WI38 (cell line): ENCODE measurements at regions not wholly inside any gene's neighbourhood (a gene's known extent, or its start where the extent isn't known, plus 50 kb on each side); places are given as distances from the start of the nearest gene placed in this dataset.

Source experiments
- H3K4me3 ChIP-seq: 2 replicates; pipeline ENCODE4 v1.5.1; 2011; ENCODE audit warnings: low read depth, mild to moderate bottlenecking, control low read depth, low read length
- TF ChIP-seq, protein P1 (sequence below): IDR thresholded peaks from 2 replicates; pipeline ENCODE4 v1.5.1; 2012; ENCODE audit warnings: low read depth, mild to moderate bottlenecking, control low read depth, low read length

DNA sequence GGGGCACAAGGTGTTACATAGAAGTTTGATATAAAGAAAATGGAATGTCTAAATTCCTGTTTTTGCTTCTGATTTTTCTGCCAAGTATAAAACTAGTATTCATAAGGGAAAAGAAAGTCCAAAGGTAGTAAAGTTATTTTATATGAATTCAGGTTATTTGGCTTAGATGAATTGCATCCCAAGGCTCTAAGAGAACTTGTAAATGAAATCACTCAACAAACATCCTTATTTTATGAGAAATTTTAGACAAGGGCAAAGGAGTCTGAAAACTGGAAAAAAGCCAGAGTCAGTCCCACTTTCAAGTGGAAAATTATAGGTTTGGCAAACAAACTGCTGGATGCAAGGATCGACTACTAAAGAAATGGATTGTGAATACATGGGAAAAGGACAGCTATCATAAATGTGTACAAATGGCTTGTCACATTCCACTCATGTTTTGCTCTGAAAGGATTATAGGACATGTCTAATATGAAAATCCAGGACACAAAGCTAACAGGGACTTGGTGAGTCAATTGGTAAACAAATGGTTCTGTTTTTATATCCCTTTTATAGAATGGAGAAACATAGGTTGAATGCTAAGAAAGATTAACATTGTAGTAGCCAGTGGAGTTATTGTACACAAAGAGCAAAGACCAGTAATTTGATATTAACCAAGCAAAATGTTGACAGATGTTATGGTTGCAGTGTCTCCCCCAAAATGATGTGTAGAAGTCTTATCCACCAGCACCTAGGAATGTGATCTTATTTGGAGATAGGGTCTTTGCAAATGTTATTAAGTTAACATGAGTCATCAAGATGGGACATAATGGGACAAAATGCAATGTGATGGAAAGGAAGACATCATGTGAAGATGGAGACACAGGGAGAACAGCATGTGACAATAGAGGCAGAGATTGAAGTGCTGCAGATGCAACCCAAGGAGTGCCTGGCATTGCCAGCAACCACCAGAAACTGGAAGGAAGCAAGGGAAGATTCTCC is 495.7 kb downstream of the TLE1 start:
- H3K4me3 ChIP-seq = no peak overlapping the region

DNA sequence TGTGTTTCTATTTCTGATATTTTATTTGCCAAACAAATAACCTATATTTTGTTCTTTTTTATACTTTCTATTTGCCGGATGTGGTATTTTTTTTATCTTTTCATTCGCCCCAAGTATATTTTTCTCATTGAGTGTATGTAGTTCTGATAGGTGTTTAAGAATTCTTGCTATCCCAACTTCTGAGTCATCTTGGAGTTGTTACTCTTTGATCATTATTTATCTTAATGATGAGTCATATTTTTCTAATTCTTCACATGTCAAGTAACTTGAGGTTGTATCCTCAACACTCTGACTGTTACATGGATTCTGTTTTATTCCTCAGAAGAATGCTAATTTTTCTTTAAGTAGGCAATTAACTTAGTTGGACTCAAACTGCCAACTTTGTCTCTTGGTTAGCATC is 498.1 kb downstream of the TLE1 start:
- TF ChIP-seq, protein P1, sequence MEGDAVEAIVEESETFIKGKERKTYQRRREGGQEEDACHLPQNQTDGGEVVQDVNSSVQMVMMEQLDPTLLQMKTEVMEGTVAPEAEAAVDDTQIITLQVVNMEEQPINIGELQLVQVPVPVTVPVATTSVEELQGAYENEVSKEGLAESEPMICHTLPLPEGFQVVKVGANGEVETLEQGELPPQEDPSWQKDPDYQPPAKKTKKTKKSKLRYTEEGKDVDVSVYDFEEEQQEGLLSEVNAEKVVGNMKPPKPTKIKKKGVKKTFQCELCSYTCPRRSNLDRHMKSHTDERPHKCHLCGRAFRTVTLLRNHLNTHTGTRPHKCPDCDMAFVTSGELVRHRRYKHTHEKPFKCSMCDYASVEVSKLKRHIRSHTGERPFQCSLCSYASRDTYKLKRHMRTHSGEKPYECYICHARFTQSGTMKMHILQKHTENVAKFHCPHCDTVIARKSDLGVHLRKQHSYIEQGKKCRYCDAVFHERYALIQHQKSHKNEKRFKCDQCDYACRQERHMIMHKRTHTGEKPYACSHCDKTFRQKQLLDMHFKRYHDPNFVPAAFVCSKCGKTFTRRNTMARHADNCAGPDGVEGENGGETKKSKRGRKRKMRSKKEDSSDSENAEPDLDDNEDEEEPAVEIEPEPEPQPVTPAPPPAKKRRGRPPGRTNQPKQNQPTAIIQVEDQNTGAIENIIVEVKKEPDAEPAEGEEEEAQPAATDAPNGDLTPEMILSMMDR = no peak
- H3K4me3 ChIP-seq = no peak overlapping the region

More for the DNA sequence above, 495.7 kb downstream of the TLE1 start:
- TF ChIP-seq, protein P1 = no peak

DNA sequence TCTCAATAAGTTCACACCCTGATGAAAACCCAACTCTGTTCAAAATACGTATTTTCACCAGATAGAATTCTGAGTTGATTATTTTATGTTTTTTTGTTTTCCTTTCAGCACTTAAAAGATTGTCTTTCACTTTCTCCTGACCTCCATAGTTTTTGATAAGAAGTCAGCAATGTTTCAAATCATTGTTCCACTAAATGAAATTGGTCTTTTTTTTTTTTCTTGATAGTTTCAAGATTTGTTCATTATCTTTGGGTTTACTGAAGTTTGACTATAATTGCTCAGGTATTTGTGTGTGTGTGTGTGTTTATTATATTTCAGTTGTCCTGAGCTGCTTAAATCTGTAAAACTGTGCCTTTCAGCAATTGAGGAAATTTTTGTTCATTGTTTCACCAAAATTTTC is 498.7 kb downstream of the TLE1 start:
- TF ChIP-seq, protein P1 = no peak
- no peak overlapping the region for H3K4me3 ChIP-seq

DNA sequence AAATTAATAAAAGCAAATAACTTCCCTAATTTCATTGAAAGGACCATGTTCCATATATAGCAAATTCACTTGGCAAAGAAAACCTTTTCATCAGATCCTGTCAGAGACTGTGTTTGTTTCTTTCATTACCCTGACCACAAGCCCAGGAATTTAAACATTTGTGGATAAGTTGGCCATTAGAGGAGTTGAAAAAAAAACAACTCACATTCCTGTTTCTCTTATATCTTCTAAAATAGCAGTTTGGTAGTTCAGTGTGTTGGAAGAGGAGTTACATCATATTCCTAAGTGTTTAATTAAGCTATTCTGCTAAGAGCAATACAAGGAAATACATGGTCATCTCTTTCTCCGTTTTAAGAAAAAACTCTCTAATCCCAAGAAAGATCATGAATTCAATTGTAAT is 505.6 kb downstream of the TLE1 start:
- H3K4me3 ChIP-seq = no peak overlapping the region
- TF ChIP-seq, protein P1 = no peak

DNA sequence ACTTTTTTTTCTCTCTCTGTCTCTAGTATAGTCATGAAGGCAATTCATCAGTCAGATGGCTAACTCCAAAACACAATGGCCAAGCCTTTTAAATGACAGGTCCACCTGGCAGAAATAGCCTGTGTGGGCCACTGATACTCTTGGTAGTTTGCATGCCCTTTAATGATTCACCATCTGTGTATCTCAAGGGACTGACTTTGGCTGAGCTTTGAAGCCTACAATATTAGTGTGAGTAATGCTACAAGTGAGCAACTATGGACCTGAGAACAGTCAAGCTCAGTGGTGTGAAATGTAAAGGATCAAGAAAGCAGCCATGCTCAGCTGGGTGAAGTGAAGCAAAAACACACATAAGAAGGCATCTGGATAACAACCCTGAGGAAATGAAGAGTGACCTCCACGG is 506.9 kb downstream of the TLE1 start:
- no peak overlapping the region for H3K4me3 ChIP-seq
- TF ChIP-seq, protein P1 = no peak

DNA sequence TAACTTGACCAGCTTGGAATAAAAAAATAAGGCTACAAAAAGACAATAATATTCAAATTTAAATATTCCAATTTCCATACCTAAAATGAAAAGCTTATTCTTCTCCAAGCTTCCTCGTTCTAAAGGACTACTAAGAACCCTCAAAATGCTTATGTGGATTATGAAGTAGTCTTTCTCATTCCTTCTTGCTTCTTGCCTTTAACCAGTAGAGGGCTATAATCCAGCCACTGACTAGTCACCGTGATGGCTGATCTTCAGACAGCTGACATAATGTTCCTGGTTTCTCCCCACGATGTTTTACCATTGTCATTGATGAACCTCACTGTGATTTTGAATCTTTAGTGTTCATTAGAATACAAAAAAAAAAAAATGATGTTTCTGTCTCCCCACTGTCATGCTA is 515.3 kb downstream of the TLE1 start:
- TF ChIP-seq, protein P1 = no peak
- no peak overlapping the region for H3K4me3 ChIP-seq

DNA sequence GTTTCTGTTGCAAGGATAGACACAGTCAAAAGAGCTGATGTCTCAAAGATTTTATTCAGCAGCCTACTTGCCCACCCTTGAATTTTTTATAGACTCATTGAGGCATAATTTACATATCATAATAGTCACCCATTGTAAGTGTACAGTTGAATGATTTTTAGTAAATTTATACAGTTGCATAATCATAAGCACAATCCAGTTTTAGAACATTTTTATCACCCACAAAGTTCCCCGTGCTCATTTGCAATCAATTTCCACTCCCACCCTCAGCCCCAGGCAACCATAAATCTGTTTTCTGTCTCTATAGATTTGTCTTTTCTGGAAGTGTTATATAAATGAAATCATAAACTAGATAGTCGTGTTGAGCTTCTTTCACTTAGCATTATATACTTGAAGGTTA is 517.7 kb downstream of the TLE1 start:
- TF ChIP-seq, protein P1 = no peak
- no peak overlapping the region for H3K4me3 ChIP-seq
